GM12892 (cell line): ENCODE measurements at regions not wholly inside any gene's neighbourhood (a gene's known extent, or its start where the extent isn't known, plus 50 kb on each side); places are given as distances from the start of the nearest gene placed in this dataset.

Experiments used
- DNase-seq: peaks from one replicate; pipeline ENCODE4 v3.0.0; 2011; ENCODE audit not compliant: insufficient read length
- FAIRE-seq: peaks from 2 replicates; lab custom pipeline; 2011; peaks lifted over from hg19 to GRCh38; lab: Jason Lieb, UNC
- POLR2A ChIP-seq: IDR thresholded peaks from 2 replicates; pipeline ENCODE4 v1.6.1; 2011; ENCODE audit warnings: low read depth, low read length, control low read depth
- POLR2AphosphoS5 ChIP-seq: IDR thresholded peaks from 2 replicates; pipeline ENCODE4 v1.6.1; 2011; ENCODE audit warnings: low read depth, low read length, control low read depth
- TAF1 ChIP-seq: IDR thresholded peaks from 2 replicates; pipeline ENCODE4 v1.6.1; 2011; ENCODE audit warnings: low read depth, mild to moderate bottlenecking, control low read depth, low read length, borderline replicate concordance

- no peak for DNase-seq
- TF ChIP-seq POLR2AphosphoS5, result no peak
- no peak for TF ChIP-seq POLR2A
- no peak for FAIRE-seq
These were observed 74.8 kb upstream of the ECE1 start for GRCh38 chr1:21365036-21365435.

- FAIRE-seq, result no peak
- no peak for TF ChIP-seq TAF1
- no peak for TF ChIP-seq POLR2A
- TF ChIP-seq POLR2AphosphoS5, result no peak
- DNase-seq, result no peak
These were observed 71.8 kb upstream of the ECE1 start for GRCh38 chr1:21362096-21362495.

- DNase-seq (no peak), FAIRE-seq (no peak)
- no peak for TF ChIP-seq POLR2A
- no peak for TF ChIP-seq POLR2AphosphoS5
- TF ChIP-seq TAF1, result no peak
These were observed 71.2 kb upstream of the ECE1 start for GRCh38 chr1:21361506-21361905.

DNA sequence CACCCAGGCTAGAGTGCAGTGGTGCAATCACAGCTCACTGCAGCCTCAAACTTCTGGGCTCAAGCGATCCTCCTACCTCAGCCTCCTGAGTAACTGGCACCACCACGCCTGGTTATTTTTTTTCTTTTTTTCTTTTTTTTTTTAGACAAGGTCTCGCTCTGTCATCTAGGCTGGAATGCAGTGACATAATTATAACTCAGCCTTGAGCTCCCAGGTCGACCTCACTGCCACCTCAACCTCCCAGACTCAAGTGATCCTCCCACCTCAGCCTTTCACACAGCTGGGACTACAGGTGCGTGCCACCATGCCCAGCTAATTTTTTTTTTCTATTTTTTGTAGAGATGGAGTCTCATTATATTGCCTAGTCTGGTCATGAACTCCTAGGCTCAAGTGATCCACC, 66.9 kb upstream of the ECE1 start:
- TF ChIP-seq POLR2A (no peak), POLR2AphosphoS5 (no peak), TAF1 (no peak)
- DNase-seq (no peak), FAIRE-seq (no peak)

- no peak for TF ChIP-seq TAF1
- no peak for TF ChIP-seq POLR2AphosphoS5
- no peak for TF ChIP-seq POLR2A
- DNase-seq, result no peak
- FAIRE-seq, result no peak
These were observed 65.7 kb upstream of the ECE1 start for GRCh38 chr1:21355956-21356355.

GRCh38 chr1:21352586-21352985, 62.3 kb upstream of the ECE1 start:
- FAIRE-seq (no peak), DNase-seq (no peak)
- TF ChIP-seq POLR2A (no peak), TAF1 (no peak), POLR2AphosphoS5 (no peak)

DNA sequence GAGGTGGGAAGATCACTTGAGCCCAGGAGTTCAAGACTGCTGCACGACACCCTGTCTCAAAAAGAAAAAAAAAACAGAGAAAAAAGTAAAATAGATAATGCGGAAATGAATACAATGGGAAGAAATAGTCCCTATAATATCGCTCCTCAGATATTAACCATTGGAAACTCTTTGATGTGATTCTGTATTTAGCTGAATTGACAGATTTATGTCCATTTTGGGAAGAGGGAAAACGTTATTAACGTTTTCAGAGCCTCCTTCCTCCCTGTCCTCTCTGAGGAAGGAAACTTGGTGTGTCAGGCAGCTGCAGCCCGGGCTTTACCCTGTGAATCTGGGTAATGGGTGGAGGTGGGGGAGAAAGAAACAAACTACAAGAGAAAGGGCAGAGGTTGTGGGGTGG, 61.6 kb upstream of the ECE1 start:
- TF ChIP-seq POLR2AphosphoS5, result no peak
- no peak for TF ChIP-seq POLR2A
- no peak for TF ChIP-seq TAF1
- FAIRE-seq (no peak), DNase-seq (no peak)

- no peak for TF ChIP-seq TAF1
- no peak for TF ChIP-seq POLR2A
- no peak for TF ChIP-seq POLR2AphosphoS5
- FAIRE-seq (no peak), DNase-seq (no peak)
These were observed 60.1 kb upstream of the ECE1 start for GRCh38 chr1:21350202-21350885.

DNA sequence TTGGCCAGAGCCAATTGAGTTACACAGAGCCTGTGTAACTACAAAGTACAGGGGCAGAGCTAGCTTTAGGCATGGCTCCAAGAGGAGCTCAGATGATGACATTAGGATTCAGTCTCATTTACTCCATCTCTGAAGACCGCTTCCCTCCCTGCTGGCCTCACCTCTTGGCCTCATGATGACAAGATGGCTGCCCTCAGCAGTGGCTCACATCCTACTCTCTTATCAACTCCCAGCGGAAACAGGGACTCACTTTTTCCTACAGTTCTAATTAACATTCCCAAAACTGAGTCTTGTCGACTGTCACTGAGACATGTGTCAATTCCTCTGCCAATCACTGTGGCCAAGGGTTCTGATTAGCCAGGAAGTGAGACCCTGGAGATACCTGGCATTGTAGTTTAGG, 59.4 kb upstream of the ECE1 start:
- no peak for DNase-seq
- FAIRE-seq, result no peak
- no peak for TF ChIP-seq TAF1
- TF ChIP-seq POLR2A, result no peak
- TF ChIP-seq POLR2AphosphoS5, result no peak

DNA sequence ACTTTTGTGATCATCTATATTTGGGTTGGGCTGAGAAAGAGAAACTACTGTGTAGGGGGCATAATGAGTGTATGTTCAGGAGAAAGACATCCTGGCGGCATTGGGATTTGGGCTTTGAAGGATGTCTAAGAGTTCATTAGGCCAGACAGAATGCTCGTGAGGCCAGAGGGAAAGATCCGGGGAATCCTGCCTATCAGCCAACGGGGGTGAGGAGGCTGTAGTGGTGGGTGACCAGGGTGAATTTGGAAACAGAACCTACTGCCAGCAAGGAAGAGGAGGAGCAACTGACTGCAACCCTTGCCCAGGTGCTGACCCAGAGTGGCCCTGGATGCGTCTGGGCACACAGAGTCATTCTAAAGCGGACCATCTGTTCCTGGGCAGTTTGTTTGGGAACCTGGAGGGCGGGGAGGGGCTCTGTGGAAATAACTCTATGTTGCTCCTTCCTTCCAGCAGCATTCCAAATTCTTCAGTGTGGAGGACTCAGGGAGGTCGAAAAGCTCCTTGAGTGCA, 56.9 kb upstream of the ECE1 start:
- FAIRE-seq (no peak), DNase-seq (no peak)

GRCh38 chr1:21346365-21347071, 56.3 kb upstream of the ECE1 start:
- no peak for DNase-seq
- peak; percentile 82 for FAIRE-seq
- TF ChIP-seq POLR2A (no peak), TAF1 (no peak), POLR2AphosphoS5 (no peak)

More for the DNA sequence above, 56.9 kb upstream of the ECE1 start:
- no peak for TF ChIP-seq TAF1
- no peak for TF ChIP-seq POLR2AphosphoS5
- TF ChIP-seq POLR2A, result no peak

- peak; percentile 57 for FAIRE-seq
These were observed 54.6 kb upstream of the ECE1 start for GRCh38 chr1:21344750-21345443.

More at GRCh38 chr1:21344750-21345443, 54.6 kb upstream of the ECE1 start:
- no peak for DNase-seq
- TF ChIP-seq POLR2AphosphoS5 (no peak), POLR2A (no peak), TAF1 (no peak)
